HG02970 (cell line): ENCODE measurements at regions not wholly inside any gene's neighbourhood (a gene's known extent, or its start where the extent isn't known, plus 50 kb on each side); places are given as distances from the start of the nearest gene placed in this dataset.

Experiments used
- ATAC-seq: cut with Tn5 transposase; IDR thresholded peaks from one replicate; pipeline ENCODE4 v1.9.1; 2021; ENCODE audit warnings: mild to moderate bottlenecking, moderate library complexity, moderate number of reproducible peaks; ENCODE audit not compliant: unreplicated experiment, low FRiP score

GRCh38 chr7:46534664-46535588, 613.9 kb upstream of the IGFBP3 start:
- no peak for ATAC-seq

GRCh38 chr7:46533946-46534345, 612.9 kb upstream of the IGFBP3 start:
- ATAC-seq = no peak

GRCh38 chr7:46532571-46532970, 611.5 kb upstream of the IGFBP3 start:
- no peak for ATAC-seq

GRCh38 chr7:46530081-46530750, 609.1 kb upstream of the IGFBP3 start:
- no peak for ATAC-seq

GRCh38 chr7:46527360-46527759, 606.3 kb upstream of the IGFBP3 start:
- ATAC-seq = no peak

- ATAC-seq = no peak
Measured at GRCh38 chr7:46525876-46526275, 604.8 kb upstream of the IGFBP3 start.

GRCh38 chr7:46524350-46524749, 603.3 kb upstream of the IGFBP3 start:
- no peak for ATAC-seq

- no peak for ATAC-seq
Measured at GRCh38 chr7:46522354-46522906, 601.4 kb upstream of the IGFBP3 start.

- ATAC-seq = no peak
Measured at GRCh38 chr7:46518713-46519112, 597.6 kb upstream of the IGFBP3 start.

- ATAC-seq = no peak
Measured at GRCh38 chr7:46515844-46516590, 594.9 kb upstream of the IGFBP3 start.

GRCh38 chr7:46513447-46513848, 592.4 kb upstream of the IGFBP3 start:
- no peak for ATAC-seq

GRCh38 chr7:46512891-46513413, 591.9 kb upstream of the IGFBP3 start:
- no peak for ATAC-seq

GRCh38 chr7:46511442-46512215, 590.6 kb upstream of the IGFBP3 start:
- ATAC-seq = no peak

- ATAC-seq = no peak
Measured at GRCh38 chr7:46508583-46508982, 587.5 kb upstream of the IGFBP3 start.

GRCh38 chr7:46507560-46507959, 586.5 kb upstream of the IGFBP3 start:
- ATAC-seq = no peak

GRCh38 chr7:46494441-46494840, 573.4 kb upstream of the IGFBP3 start:
- ATAC-seq = no peak

GRCh38 chr7:46494028-46494427, 573.0 kb upstream of the IGFBP3 start:
- no peak for ATAC-seq

- ATAC-seq = no peak
Measured at GRCh38 chr7:46493196-46493595, 572.1 kb upstream of the IGFBP3 start.

GRCh38 chr7:46492466-46492865, 571.4 kb upstream of the IGFBP3 start:
- ATAC-seq = no peak

GRCh38 chr7:46490406-46490805, 569.3 kb upstream of the IGFBP3 start:
- no peak for ATAC-seq
